Esophagus muscularis mucosa (tissue), 4 donors: ENCODE measurements at regions not wholly inside any gene's neighbourhood (a gene's known extent, or its start where the extent isn't known, plus 50 kb on each side); places are given as distances from the start of the nearest gene placed in this dataset.

Experiments
- EP300 ChIP-seq: sonication (generic); formaldehyde crosslinking; IDR thresholded peaks from one replicate; pipeline ENCODE4 v1.6.1; 2017; ENCODE audit warnings: antibody characterized with exemption
- POLR2A ChIP-seq: fragments of 450-650 bp; IDR thresholded peaks from one replicate; pipeline ENCODE4 v1.6.1; 2017; ENCODE audit warnings: antibody characterized with exemption, moderate library complexity, mild to moderate bottlenecking, low read depth
- POLR2AphosphoS5 ChIP-seq, 2 donors: sonication (generic); formaldehyde crosslinking; IDR thresholded peaks; one replicate each; pipeline ENCODE4 v1.6.1; 2017; ENCODE audit warnings: antibody characterized with exemption in 2 of 2
- TF ChIP-seq, protein P1 (sequence below), 3 experiments: fragments of 200-600 bp in 2 of 3; fragments of 450-650 bp in 1 of 3; sonication (generic) in 2 of 3; IDR thresholded peaks; one replicate each; pipeline ENCODE4 v1.5.1; 2017 to 2019; ENCODE audit warnings: antibody characterized with exemption in 3 of 3, mild to moderate bottlenecking in 2 of 3, moderate library complexity in 1 of 3

DNA sequence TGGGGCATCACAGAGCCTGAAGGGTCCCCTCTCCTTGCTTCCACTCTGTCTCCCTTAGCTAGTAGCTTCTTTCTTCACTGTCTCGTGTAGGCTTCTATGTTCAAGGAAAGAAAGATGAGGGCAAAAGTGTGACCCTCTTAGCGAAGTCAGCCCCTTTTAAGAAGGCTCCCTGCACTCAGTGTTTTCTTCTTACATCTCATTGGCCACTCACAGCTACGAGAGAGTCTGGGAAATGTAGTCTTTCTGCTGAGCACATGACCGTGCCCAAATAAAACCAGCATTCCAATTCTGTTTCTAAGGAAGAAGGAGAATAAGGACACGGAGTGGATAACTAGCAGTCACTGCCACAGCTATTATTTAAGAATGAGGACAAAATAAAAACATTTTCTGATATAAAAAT, 104.9 kb upstream of the TNR start:
- TF ChIP-seq POLR2A (no peak), EP300 (no peak), POLR2AphosphoS5 (IDR thresholded peaks at IDR 0.05) (no peak)
- TF ChIP-seq, protein P1, sequence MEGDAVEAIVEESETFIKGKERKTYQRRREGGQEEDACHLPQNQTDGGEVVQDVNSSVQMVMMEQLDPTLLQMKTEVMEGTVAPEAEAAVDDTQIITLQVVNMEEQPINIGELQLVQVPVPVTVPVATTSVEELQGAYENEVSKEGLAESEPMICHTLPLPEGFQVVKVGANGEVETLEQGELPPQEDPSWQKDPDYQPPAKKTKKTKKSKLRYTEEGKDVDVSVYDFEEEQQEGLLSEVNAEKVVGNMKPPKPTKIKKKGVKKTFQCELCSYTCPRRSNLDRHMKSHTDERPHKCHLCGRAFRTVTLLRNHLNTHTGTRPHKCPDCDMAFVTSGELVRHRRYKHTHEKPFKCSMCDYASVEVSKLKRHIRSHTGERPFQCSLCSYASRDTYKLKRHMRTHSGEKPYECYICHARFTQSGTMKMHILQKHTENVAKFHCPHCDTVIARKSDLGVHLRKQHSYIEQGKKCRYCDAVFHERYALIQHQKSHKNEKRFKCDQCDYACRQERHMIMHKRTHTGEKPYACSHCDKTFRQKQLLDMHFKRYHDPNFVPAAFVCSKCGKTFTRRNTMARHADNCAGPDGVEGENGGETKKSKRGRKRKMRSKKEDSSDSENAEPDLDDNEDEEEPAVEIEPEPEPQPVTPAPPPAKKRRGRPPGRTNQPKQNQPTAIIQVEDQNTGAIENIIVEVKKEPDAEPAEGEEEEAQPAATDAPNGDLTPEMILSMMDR (IDR thresholded peaks at IDR 0.05): no peak
